Activated CD4-positive, alpha-beta T cell treated with anti-CD3 and anti-CD28 coated beads for 36 hours (primary cell): ENCODE measurements at regions not wholly inside any gene's neighbourhood (a gene's known extent, or its start where the extent isn't known, plus 50 kb on each side); places are given as distances from the start of the nearest gene placed in this dataset.

ENCODE experiments used
- ATAC-seq: fragments of 200-7000 bp; cut with Tn5 transposase; one replicate; pipeline ENCODE4 v1.10.0; 2021; ENCODE audit warnings: mild to moderate bottlenecking, moderate library complexity
- CTCF ChIA-PET: fragments of 350-600 bp; sonication (Branson Sonifier 250); formaldehyde crosslinking; loops from one replicate; lab custom pipeline; 2021; ENCODE audit warnings: antibody characterized with exemption; lab: Charles Lee
- POLR2A ChIA-PET: fragments of 350-600 bp; sonication (Branson Sonifier 250); formaldehyde crosslinking; loops from one replicate; lab custom pipeline; 2021; ENCODE audit warnings: antibody characterized with exemption, inconsistent platforms; lab: Charles Lee
- DNase-seq: peaks from one replicate; pipeline ENCODE4 v3.0.0-alpha.2; 2020
- H3K27ac Mint-ChIP-seq: one replicate; pipeline ENCODE4 v1.8.0; 2021; ENCODE audit warnings: mixed read lengths
- H3K27me3 Mint-ChIP-seq: one replicate; pipeline ENCODE4 v1.8.0; 2021; ENCODE audit warnings: mixed read lengths
- H3K36me3 Mint-ChIP-seq: one replicate; pipeline ENCODE4 v1.8.0; 2021; ENCODE audit warnings: low read depth, mixed read lengths
- H3K4me1 Mint-ChIP-seq: one replicate; pipeline ENCODE4 v1.8.0; 2021; ENCODE audit warnings: mixed read lengths
- H3K4me3 Mint-ChIP-seq: one replicate; pipeline ENCODE4 v1.8.0; 2021; ENCODE audit warnings: mild to moderate bottlenecking, moderate library complexity, mixed read lengths
- H3K9me3 Mint-ChIP-seq: one replicate; pipeline ENCODE4 v1.8.0; 2021; ENCODE audit warnings: low read depth, mixed read lengths
- intact Hi-C, 2 experiments: fragments of 100-400 bp; cut with DNase I in 1 of 2; cut with micrococcal nuclease in 1 of 2; formaldehyde crosslinking; loops; one replicate each; pipeline versions ENCODE4 v1.14.2 to v1.15.1; 2022 to 2024; cut with DNase I, micrococcal nuclease

- H3K4me3 Mint-ChIP-seq: no peak overlapping the region
- DNase-seq (no peak), ATAC-seq (no peak)
- peaks cover 5% of the 10 kb centered on the region for H3K4me1 Mint-ChIP-seq
- no peaks in the 10 kb centered on the region for H3K27me3 Mint-ChIP-seq
- CTCF ChIA-PET: no interaction called here
- POLR2A ChIA-PET: no interaction called here
- intact Hi-C loops: no loop called here
- H3K36me3 Mint-ChIP-seq: no peaks in the 10 kb centered on the region
- no peak overlapping the region for H3K27ac Mint-ChIP-seq
- no peaks in the 10 kb centered on the region for H3K9me3 Mint-ChIP-seq
Observed at GRCh38 chr2:225113371-225114015, 71.2 kb upstream of the DOCK10 start.

GRCh38 chr2:225112362-225113126 is 70.3 kb upstream of the DOCK10 start:
- no peaks in the 10 kb centered on the region for H3K27me3 Mint-ChIP-seq

GRCh38 chr2:225108805-225109204 is 66.5 kb upstream of the DOCK10 start:
- ChIA-PET CTCF (interaction anchor here (0.7 kb wide), 1 partner anchor 9 kb away, joined by 3 read pairs; no protein-coding TSS in a partner anchor), POLR2A (no interaction called here)
- DNase-seq: no peak
- ATAC-seq: no peak
- H3K27ac Mint-ChIP-seq: no peak overlapping the region
- H3K4me3 Mint-ChIP-seq: no peak overlapping the region
- H3K36me3 Mint-ChIP-seq: no peaks in the 10 kb centered on the region
- no peaks in the 10 kb centered on the region for H3K9me3 Mint-ChIP-seq
- H3K27me3 Mint-ChIP-seq: no peaks in the 10 kb centered on the region
- no peaks in the 10 kb centered on the region for H3K4me1 Mint-ChIP-seq
- intact Hi-C loops: no loop called here

More at GRCh38 chr2:225112362-225113126, 70.3 kb upstream of the DOCK10 start:
- H3K36me3 Mint-ChIP-seq: no peaks in the 10 kb centered on the region
- POLR2A ChIA-PET: no interaction called here
- CTCF ChIA-PET: interaction anchor here (1.0 kb wide), 1 partner anchor 9 kb away, joined by 3 read pairs; no protein-coding TSS in a partner anchor
- no peaks in the 10 kb centered on the region for H3K9me3 Mint-ChIP-seq
- no peak overlapping the region for H3K27ac Mint-ChIP-seq
- H3K4me1 Mint-ChIP-seq: peaks cover 5% of the 10 kb centered on the region
- H3K4me3 Mint-ChIP-seq: no peak overlapping the region
- ATAC-seq (no peak), DNase-seq (no peak)
- intact Hi-C loops: no loop called here

- intact Hi-C loops: no loop called here
- POLR2A ChIA-PET: no interaction called here
Observed at GRCh38 chr2:225104971-225105370, 62.7 kb upstream of the DOCK10 start.

GRCh38 chr2:225104321-225104720 is 62.1 kb upstream of the DOCK10 start:
- H3K4me3 Mint-ChIP-seq: no peak overlapping the region
- H3K9me3 Mint-ChIP-seq: no peaks in the 10 kb centered on the region
- ATAC-seq (no peak), DNase-seq (no peak)
- no peaks in the 10 kb centered on the region for H3K4me1 Mint-ChIP-seq
- no peak overlapping the region for H3K27ac Mint-ChIP-seq
- H3K27me3 Mint-ChIP-seq: no peaks in the 10 kb centered on the region
- CTCF ChIA-PET: no interaction called here
- no peaks in the 10 kb centered on the region for H3K36me3 Mint-ChIP-seq
- intact Hi-C loops: no loop called here
- POLR2A ChIA-PET: no interaction called here

More at GRCh38 chr2:225104971-225105370, 62.7 kb upstream of the DOCK10 start:
- H3K36me3 Mint-ChIP-seq: no peaks in the 10 kb centered on the region
- no peaks in the 10 kb centered on the region for H3K4me1 Mint-ChIP-seq
- H3K27ac Mint-ChIP-seq: no peak overlapping the region
- CTCF ChIA-PET: no interaction called here
- H3K4me3 Mint-ChIP-seq: no peak overlapping the region
- H3K27me3 Mint-ChIP-seq: no peaks in the 10 kb centered on the region
- ATAC-seq (no peak), DNase-seq (no peak)
- H3K9me3 Mint-ChIP-seq: no peaks in the 10 kb centered on the region

- no peaks in the 10 kb centered on the region for H3K9me3 Mint-ChIP-seq
- CTCF ChIA-PET: no interaction called here
- intact Hi-C loops: no loop called here
- no peaks in the 10 kb centered on the region for H3K4me1 Mint-ChIP-seq
- no peaks in the 10 kb centered on the region for H3K27me3 Mint-ChIP-seq
- no peak overlapping the region for H3K27ac Mint-ChIP-seq
- no peak for DNase-seq
- no peaks in the 10 kb centered on the region for H3K36me3 Mint-ChIP-seq
- POLR2A ChIA-PET: no interaction called here
- no peak overlapping the region for H3K4me3 Mint-ChIP-seq
- ATAC-seq: no peak
Observed at GRCh38 chr2:225103737-225104141, 61.5 kb upstream of the DOCK10 start.

- intact Hi-C loops: no loop called here
- Mint-ChIP-seq H3K27me3 (no peaks in the 10 kb centered on the region), H3K27ac (no peak overlapping the region), H3K4me3 (no peak overlapping the region), H3K4me1 (no peaks in the 10 kb centered on the region), H3K9me3 (no peaks in the 10 kb centered on the region), H3K36me3 (no peaks in the 10 kb centered on the region)
- ATAC-seq (peak; percentile 64), DNase-seq (no peak)
- CTCF ChIA-PET: interaction anchor here (0.6 kb wide), 1 partner anchor 143 kb away, joined by 3 read pairs; no protein-coding TSS in a partner anchor
- POLR2A ChIA-PET: no interaction called here
Observed at GRCh38 chr2:225100856-225101294, 58.6 kb upstream of the DOCK10 start.

GRCh38 chr2:225100269-225100668 is 58.0 kb upstream of the DOCK10 start:
- intact Hi-C loops: no loop called here
- Mint-ChIP-seq H3K4me3 (no peak overlapping the region), H3K27me3 (no peaks in the 10 kb centered on the region), H3K36me3 (no peaks in the 10 kb centered on the region), H3K4me1 (no peaks in the 10 kb centered on the region), H3K27ac (no peak overlapping the region), H3K9me3 (no peaks in the 10 kb centered on the region)
- ChIA-PET CTCF (interaction anchor here (0.6 kb wide), 1 partner anchor 143 kb away, joined by 3 read pairs; no protein-coding TSS in a partner anchor), POLR2A (no interaction called here)
- ATAC-seq (no peak), DNase-seq (no peak)

- Mint-ChIP-seq H3K27me3 (no peaks in the 10 kb centered on the region), H3K27ac (no peak overlapping the region), H3K36me3 (no peaks in the 10 kb centered on the region), H3K4me1 (no peaks in the 10 kb centered on the region), H3K4me3 (no peak overlapping the region), H3K9me3 (peaks cover 4% of the 10 kb centered on the region)
- ChIA-PET CTCF (no interaction called here), POLR2A (no interaction called here)
- intact Hi-C loops: no loop called here
- no peak for DNase-seq
- ATAC-seq: no peak
Observed at GRCh38 chr2:225097035-225097434, 54.8 kb upstream of the DOCK10 start.
